ENCODE measurements at regions not wholly inside any gene's neighbourhood (a gene's known extent, or its start where the extent isn't known, plus 50 kb on each side); places are given as distances from the start of the nearest gene placed in this dataset.

DNA sequence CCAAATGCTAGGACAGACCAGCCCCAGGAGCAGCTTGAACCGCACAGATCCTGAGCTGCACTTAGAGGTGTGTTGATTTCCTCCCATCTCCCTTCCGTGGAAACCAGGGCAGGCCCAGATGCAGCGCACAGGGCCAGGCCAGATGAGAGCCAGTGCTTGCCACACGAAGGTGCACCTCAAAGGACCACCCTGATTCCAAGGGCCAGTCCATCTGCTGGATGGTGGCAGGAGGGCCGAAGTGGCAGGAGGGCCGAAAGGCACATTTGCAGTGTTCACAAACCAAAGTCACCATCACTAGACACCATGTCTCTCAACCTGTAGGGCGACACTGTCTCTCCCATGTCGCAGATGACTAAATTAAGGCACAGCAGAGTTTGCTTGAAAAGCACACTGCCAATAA is 370.7 kb upstream of the MYT1L start:
- no peak for TF ChIP-seq POLR2A (IDR thresholded peaks at IDR 0.05)
- TF ChIP-seq, protein P1, sequence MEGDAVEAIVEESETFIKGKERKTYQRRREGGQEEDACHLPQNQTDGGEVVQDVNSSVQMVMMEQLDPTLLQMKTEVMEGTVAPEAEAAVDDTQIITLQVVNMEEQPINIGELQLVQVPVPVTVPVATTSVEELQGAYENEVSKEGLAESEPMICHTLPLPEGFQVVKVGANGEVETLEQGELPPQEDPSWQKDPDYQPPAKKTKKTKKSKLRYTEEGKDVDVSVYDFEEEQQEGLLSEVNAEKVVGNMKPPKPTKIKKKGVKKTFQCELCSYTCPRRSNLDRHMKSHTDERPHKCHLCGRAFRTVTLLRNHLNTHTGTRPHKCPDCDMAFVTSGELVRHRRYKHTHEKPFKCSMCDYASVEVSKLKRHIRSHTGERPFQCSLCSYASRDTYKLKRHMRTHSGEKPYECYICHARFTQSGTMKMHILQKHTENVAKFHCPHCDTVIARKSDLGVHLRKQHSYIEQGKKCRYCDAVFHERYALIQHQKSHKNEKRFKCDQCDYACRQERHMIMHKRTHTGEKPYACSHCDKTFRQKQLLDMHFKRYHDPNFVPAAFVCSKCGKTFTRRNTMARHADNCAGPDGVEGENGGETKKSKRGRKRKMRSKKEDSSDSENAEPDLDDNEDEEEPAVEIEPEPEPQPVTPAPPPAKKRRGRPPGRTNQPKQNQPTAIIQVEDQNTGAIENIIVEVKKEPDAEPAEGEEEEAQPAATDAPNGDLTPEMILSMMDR (IDR thresholded peaks at IDR 0.05): no peak

Measured in uterus (tissue), 2 donors.